CD14-positive monocyte (primary cell): ENCODE measurements at regions not wholly inside any gene's neighbourhood (a gene's known extent, or its start where the extent isn't known, plus 50 kb on each side); places are given as distances from the start of the nearest gene placed in this dataset.

ENCODE experiments used
- DNase-seq, 3 donors: peaks; one replicate each; pipeline ENCODE4 v3.0.0-alpha.2; 2011 to 2022
- H2AFZ ChIP-seq: 2 replicates; pipeline ENCODE4 v1.6.0; 2012; ENCODE audit warnings: mild to moderate bottlenecking, low read depth, low read length, inconsistent platforms; ENCODE audit not compliant: insufficient read depth, poor library complexity, severe bottlenecking
- H3K27ac ChIP-seq, 2 donors: 1 replicate in 1 of 2; 2 replicates in 1 of 2; pipeline ENCODE4 v1.5.1; 2012 to 2013; ENCODE audit warnings: low read length in 2 of 2, control low read depth in 1 of 2, inconsistent platforms in 1 of 2, low read depth in 1 of 2, mild to moderate bottlenecking in 1 of 2
- H3K27me3 ChIP-seq, 2 donors: one replicate each; pipeline versions ENCODE4 v1.6.0 to v1.6.1; 2011 to 2013; ENCODE audit warnings: low read length in 2 of 2; ENCODE audit not compliant: control insufficient read depth in 2 of 2, insufficient read depth in 2 of 2
- H3K36me3 ChIP-seq, 2 donors: replicated peaks in 1 of 2; 1 replicate in 1 of 2; 2 replicates in 1 of 2; pipeline versions ENCODE4 v1.5.1 to v1.6.1; 2012 to 2013; ENCODE audit warnings: low read length in 2 of 2, control low read depth in 1 of 2, inconsistent platforms in 1 of 2, mild to moderate bottlenecking in 1 of 2; ENCODE audit not compliant: insufficient read depth in 2 of 2, control insufficient read depth in 1 of 2
- H3K4me1 ChIP-seq, 2 donors: 1 replicate in 1 of 2; 2 replicates in 1 of 2; pipeline versions ENCODE4 v1.5.1 to v1.6.1; 2012 to 2013; ENCODE audit warnings: low read length in 2 of 2, control low read depth in 1 of 2, inconsistent platforms in 1 of 2, mild to moderate bottlenecking in 1 of 2, moderate library complexity in 1 of 2; ENCODE audit not compliant: insufficient read depth in 2 of 2, control insufficient read depth in 1 of 2
- H3K4me2 ChIP-seq: replicated peaks from 2 replicates; pipeline ENCODE3; 2012; ENCODE audit warnings: low read length, moderate library complexity, mild to moderate bottlenecking; ENCODE audit not compliant: poor library complexity, severe bottlenecking; ENCODE audit errors: extremely low read depth
- H3K4me3 ChIP-seq, 3 experiments: fragments of 200-600 bp in 1 of 3; sonication (generic) in 1 of 3; replicated peaks in 1 of 3; 1 replicate in 2 of 3; 2 replicates in 1 of 3; pipeline ENCODE4 v1.5.1; 2011 to 2013; ENCODE audit warnings: low read length in 3 of 3, mild to moderate bottlenecking in 3 of 3, control low read depth in 2 of 3, low read depth in 2 of 3, inconsistent platforms in 1 of 3, moderate library complexity in 1 of 3
- H3K79me2 ChIP-seq: 2 replicates; pipeline ENCODE4 v1.6.0; 2012; ENCODE audit warnings: mild to moderate bottlenecking, control low read depth, inconsistent platforms, low read length, moderate library complexity; ENCODE audit not compliant: insufficient read depth
- H3K9ac ChIP-seq: 2 replicates; pipeline ENCODE4 v1.6.0; 2017; ENCODE audit warnings: low read length, mild to moderate bottlenecking; ENCODE audit not compliant: insufficient read depth, poor library complexity, severe bottlenecking
- H3K9me3 ChIP-seq, 2 donors: replicated peaks in 1 of 2; 1 replicate in 1 of 2; 2 replicates in 1 of 2; pipeline versions ENCODE4 v1.5.1 to v1.6.1; 2012 to 2013; ENCODE audit warnings: low read length in 2 of 2, control low read depth in 1 of 2; ENCODE audit not compliant: control insufficient read depth in 1 of 2, insufficient read depth in 1 of 2
- H4K20me1 ChIP-seq: 2 replicates; pipeline ENCODE4 v1.6.0; 2012; ENCODE audit warnings: mild to moderate bottlenecking, low read length, control low read depth, moderate library complexity; ENCODE audit not compliant: insufficient read depth
- H3K27ac Mint-ChIP-seq, 7 donors: one replicate each; pipeline ENCODE4 v1.8.0; 2020; ENCODE audit warnings: mild to moderate bottlenecking in 7 of 7, mixed read lengths in 7 of 7, moderate library complexity in 6 of 7, inconsistent platforms in 2 of 7
- H3K27me3 Mint-ChIP-seq, 3 donors: one replicate each; pipeline ENCODE4 v1.8.0; 2021 to 2022; ENCODE audit warnings: low read depth in 3 of 3, mild to moderate bottlenecking in 3 of 3, mixed read lengths in 3 of 3, moderate library complexity in 3 of 3, inconsistent platforms in 1 of 3
- H3K36me3 Mint-ChIP-seq, 2 donors: one replicate each; pipeline ENCODE4 v1.8.0; 2020; ENCODE audit warnings: mixed read lengths in 2 of 2, inconsistent platforms in 1 of 2, mild to moderate bottlenecking in 1 of 2
- H3K4me1 Mint-ChIP-seq: one replicate; pipeline ENCODE4 v1.8.0; 2020; ENCODE audit warnings: mild to moderate bottlenecking, mixed read lengths
- H3K4me3 Mint-ChIP-seq, 2 donors: one replicate each; pipeline ENCODE4 v1.8.0; 2020; ENCODE audit warnings: mild to moderate bottlenecking in 2 of 2, mixed read lengths in 2 of 2, moderate library complexity in 1 of 2
- H3K9me3 Mint-ChIP-seq, 7 donors: one replicate each; pipeline ENCODE4 v1.8.0; 2020 to 2022; ENCODE audit warnings: mixed read lengths in 7 of 7, mild to moderate bottlenecking in 6 of 7, moderate library complexity in 6 of 7, inconsistent platforms in 2 of 7
- CTCF ChIP-seq: fragments of 200-600 bp; IDR thresholded peaks from one replicate; pipeline ENCODE4 v1.8.0; 2022; ENCODE audit warnings: antibody characterized with exemption, mild to moderate bottlenecking
- WGBS: methylation state at CpG from one replicate; pipeline ENCODE4 v1.1.5; 2013; ENCODE audit warnings: missing lambda C conversion rate; ENCODE audit not compliant: insufficient coverage; 5-methylcytosine and 5-hydroxymethylcytosine counted together
- intact Hi-C, 2 donors: fragments of 100-400 bp; cut with micrococcal nuclease; formaldehyde crosslinking; loops; one replicate each; pipeline versions ENCODE4 v1.15.0 to v1.15.1; 2023

- no peaks in the 10 kb centered on the region for H3K9me3 ChIP-seq
- peak; percentile 95 for TF ChIP-seq CTCF
- H3K4me2 ChIP-seq: no peak overlapping the region
- H3K9ac ChIP-seq: no peak overlapping the region
- Mint-ChIP-seq H3K27ac (no peak overlapping the region), H3K36me3 (no peaks in the 10 kb centered on the region), H3K4me3 (peak overlapping the region in 1 of 2 donors; percentile 18), H3K9me3 (no peaks in the 10 kb centered on the region), H3K27me3 (peaks cover 0 to 5% (median 5%) of the 10 kb centered on the region in 3 donors), H3K4me1 (peaks cover 19% of the 10 kb centered on the region)
- no peaks in the 10 kb centered on the region for H3K27me3 ChIP-seq
- WGBS: 24% methylated on average over 5 of the region's 15 CpGs
- peak; percentile 62 to 71 (median 65) for DNase-seq
- H3K4me1 ChIP-seq: peaks cover 2 to 6% of the 10 kb centered on the region in 2 donors
- no peak overlapping the region for H3K4me3 ChIP-seq
- intact Hi-C loops: loop anchor here (5.0 kb wide), 1 partner anchor 408 kb away; no protein-coding TSS in a partner anchor
- no peak overlapping the region for H2AFZ ChIP-seq
- H3K27ac ChIP-seq: no peak overlapping the region
- no peaks in the 10 kb centered on the region for H3K36me3 ChIP-seq
- no peaks in the 10 kb centered on the region for H4K20me1 ChIP-seq
- H3K79me2 ChIP-seq: no peaks in the 10 kb centered on the region
Measured at GRCh38 chr20:1764136-1765033, 106.8 kb upstream of the SIRPG start.

- Histone ChIP-seq H3K4me2 (no peak overlapping the region), H3K4me1 (peaks cover 20% of the 10 kb centered on the region in 2 donors), H3K9ac (no peak overlapping the region), H3K27me3 (no peaks in the 10 kb centered on the region), H4K20me1 (no peaks in the 10 kb centered on the region), H3K79me2 (no peaks in the 10 kb centered on the region), H3K9me3 (no peaks in the 10 kb centered on the region), H3K36me3 (no peaks in the 10 kb centered on the region), H2AFZ (no peak overlapping the region), H3K27ac (no peak overlapping the region), H3K4me3 (no peak overlapping the region)
- intact Hi-C loops: loop anchor here (5.0 kb wide), 1 partner anchor 411 kb away; no protein-coding TSS in a partner anchor
- Mint-ChIP-seq H3K36me3 (no peaks in the 10 kb centered on the region), H3K27me3 (peaks cover 0 to 5% (median 2%) of the 10 kb centered on the region in 3 donors), H3K9me3 (no peaks in the 10 kb centered on the region), H3K4me1 (peaks cover 29% of the 10 kb centered on the region), H3K27ac (peak overlapping the region in 1 of 7 donors; percentile 58), H3K4me3 (no peak overlapping the region)
- no CpG with 5 or more reads among the region's 5 CpGs for WGBS
- TF ChIP-seq CTCF: no peak
- DNase-seq: no peak
Measured at GRCh38 chr20:1761598-1761997, 104.0 kb upstream of the SIRPG start.
